H1 (cell line): ENCODE measurements at regions not wholly inside any gene's neighbourhood (a gene's known extent, or its start where the extent isn't known, plus 50 kb on each side); places are given as distances from the start of the nearest gene placed in this dataset.

ENCODE experiments used
- CHD1 ChIP-seq: IDR thresholded peaks from 2 replicates; pipeline ENCODE4 v1.6.1; 2012; ENCODE audit warnings: low read depth, low read length, improper control_type of control experiment
- GTF2F1 ChIP-seq: IDR thresholded peaks from 2 replicates; pipeline ENCODE4 v1.6.1; 2012; ENCODE audit warnings: low read depth, low read length, improper control_type of control experiment, borderline replicate concordance
- HDAC2 ChIP-seq, 2 experiments: fragments of 300-600 bp in 1 of 2; sonication (generic) in 1 of 2; IDR thresholded peaks; 2 replicates each; pipeline ENCODE4 v1.6.1; 2011 to 2012; ENCODE audit warnings: low read depth in 2 of 2, low read length in 2 of 2, mild to moderate bottlenecking in 2 of 2, moderate library complexity in 2 of 2, borderline replicate concordance in 1 of 2, inconsistent platforms in 1 of 2
- RXRA ChIP-seq: IDR thresholded peaks from 2 replicates; pipeline ENCODE4 v1.6.1; 2011; ENCODE audit warnings: low read depth, mild to moderate bottlenecking, low read length, moderate library complexity; ENCODE audit not compliant: insufficient read depth
- SIX5 ChIP-seq: IDR thresholded peaks from 2 replicates; pipeline ENCODE4 v1.6.1; 2011; ENCODE audit warnings: mild to moderate bottlenecking, low read depth, low read length
- TF ChIP-seq, protein P1 (sequence below): fragments of 300-600 bp; sonication (generic); IDR thresholded peaks from 2 replicates; pipeline ENCODE4 v1.7.1; 2012; ENCODE audit warnings: low read length, moderate library complexity, mild to moderate bottlenecking, inconsistent platforms; ENCODE audit not compliant: insufficient replicate concordance

DNA sequence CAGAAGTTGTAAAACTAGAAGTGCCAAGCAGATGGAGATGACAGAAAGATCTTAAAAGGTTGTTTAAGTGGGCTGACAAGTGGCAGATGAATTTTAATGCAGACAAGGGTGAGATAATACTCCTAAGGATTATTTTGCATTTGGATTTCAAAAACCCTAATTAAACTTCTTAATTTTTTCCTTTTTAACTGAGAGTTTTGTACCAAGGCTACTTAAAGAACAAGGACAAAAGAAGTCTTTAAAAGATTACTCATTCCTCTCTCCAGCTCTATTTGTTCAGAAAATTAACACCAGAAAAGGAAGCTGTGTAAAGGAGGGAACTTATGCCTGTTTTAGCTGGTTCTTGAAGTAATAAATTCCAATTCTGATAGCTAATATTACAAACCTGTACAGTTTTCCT, 275.4 kb downstream of the ETNK1 start (continued):
- TF ChIP-seq, protein P1, sequence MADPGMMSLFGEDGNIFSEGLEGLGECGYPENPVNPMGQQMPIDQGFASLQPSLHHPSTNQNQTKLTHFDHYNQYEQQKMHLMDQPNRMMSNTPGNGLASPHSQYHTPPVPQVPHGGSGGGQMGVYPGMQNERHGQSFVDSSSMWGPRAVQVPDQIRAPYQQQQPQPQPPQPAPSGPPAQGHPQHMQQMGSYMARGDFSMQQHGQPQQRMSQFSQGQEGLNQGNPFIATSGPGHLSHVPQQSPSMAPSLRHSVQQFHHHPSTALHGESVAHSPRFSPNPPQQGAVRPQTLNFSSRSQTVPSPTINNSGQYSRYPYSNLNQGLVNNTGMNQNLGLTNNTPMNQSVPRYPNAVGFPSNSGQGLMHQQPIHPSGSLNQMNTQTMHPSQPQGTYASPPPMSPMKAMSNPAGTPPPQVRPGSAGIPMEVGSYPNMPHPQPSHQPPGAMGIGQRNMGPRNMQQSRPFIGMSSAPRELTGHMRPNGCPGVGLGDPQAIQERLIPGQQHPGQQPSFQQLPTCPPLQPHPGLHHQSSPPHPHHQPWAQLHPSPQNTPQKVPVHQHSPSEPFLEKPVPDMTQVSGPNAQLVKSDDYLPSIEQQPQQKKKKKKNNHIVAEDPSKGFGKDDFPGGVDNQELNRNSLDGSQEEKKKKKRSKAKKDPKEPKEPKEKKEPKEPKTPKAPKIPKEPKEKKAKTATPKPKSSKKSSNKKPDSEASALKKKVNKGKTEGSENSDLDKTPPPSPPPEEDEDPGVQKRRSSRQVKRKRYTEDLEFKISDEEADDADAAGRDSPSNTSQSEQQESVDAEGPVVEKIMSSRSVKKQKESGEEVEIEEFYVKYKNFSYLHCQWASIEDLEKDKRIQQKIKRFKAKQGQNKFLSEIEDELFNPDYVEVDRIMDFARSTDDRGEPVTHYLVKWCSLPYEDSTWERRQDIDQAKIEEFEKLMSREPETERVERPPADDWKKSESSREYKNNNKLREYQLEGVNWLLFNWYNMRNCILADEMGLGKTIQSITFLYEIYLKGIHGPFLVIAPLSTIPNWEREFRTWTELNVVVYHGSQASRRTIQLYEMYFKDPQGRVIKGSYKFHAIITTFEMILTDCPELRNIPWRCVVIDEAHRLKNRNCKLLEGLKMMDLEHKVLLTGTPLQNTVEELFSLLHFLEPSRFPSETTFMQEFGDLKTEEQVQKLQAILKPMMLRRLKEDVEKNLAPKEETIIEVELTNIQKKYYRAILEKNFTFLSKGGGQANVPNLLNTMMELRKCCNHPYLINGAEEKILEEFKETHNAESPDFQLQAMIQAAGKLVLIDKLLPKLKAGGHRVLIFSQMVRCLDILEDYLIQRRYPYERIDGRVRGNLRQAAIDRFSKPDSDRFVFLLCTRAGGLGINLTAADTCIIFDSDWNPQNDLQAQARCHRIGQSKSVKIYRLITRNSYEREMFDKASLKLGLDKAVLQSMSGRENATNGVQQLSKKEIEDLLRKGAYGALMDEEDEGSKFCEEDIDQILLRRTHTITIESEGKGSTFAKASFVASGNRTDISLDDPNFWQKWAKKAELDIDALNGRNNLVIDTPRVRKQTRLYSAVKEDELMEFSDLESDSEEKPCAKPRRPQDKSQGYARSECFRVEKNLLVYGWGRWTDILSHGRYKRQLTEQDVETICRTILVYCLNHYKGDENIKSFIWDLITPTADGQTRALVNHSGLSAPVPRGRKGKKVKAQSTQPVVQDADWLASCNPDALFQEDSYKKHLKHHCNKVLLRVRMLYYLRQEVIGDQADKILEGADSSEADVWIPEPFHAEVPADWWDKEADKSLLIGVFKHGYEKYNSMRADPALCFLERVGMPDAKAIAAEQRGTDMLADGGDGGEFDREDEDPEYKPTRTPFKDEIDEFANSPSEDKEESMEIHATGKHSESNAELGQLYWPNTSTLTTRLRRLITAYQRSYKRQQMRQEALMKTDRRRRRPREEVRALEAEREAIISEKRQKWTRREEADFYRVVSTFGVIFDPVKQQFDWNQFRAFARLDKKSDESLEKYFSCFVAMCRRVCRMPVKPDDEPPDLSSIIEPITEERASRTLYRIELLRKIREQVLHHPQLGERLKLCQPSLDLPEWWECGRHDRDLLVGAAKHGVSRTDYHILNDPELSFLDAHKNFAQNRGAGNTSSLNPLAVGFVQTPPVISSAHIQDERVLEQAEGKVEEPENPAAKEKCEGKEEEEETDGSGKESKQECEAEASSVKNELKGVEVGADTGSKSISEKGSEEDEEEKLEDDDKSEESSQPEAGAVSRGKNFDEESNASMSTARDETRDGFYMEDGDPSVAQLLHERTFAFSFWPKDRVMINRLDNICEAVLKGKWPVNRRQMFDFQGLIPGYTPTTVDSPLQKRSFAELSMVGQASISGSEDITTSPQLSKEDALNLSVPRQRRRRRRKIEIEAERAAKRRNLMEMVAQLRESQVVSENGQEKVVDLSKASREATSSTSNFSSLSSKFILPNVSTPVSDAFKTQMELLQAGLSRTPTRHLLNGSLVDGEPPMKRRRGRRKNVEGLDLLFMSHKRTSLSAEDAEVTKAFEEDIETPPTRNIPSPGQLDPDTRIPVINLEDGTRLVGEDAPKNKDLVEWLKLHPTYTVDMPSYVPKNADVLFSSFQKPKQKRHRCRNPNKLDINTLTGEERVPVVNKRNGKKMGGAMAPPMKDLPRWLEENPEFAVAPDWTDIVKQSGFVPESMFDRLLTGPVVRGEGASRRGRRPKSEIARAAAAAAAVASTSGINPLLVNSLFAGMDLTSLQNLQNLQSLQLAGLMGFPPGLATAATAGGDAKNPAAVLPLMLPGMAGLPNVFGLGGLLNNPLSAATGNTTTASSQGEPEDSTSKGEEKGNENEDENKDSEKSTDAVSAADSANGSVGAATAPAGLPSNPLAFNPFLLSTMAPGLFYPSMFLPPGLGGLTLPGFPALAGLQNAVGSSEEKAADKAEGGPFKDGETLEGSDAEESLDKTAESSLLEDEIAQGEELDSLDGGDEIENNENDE: no peak
- TF ChIP-seq CHD1 (no peak), RXRA (no peak), SIX5 (no peak), GTF2F1 (no peak), HDAC2 (IDR thresholded peaks at IDR 0.05; ENCODE audit: borderline replicate concordance in 1 of 2, low read depth in 2 of 2, low read length in 2 of 2) (no peak)
